Stomach (tissue), 8 donors: ENCODE measurements at regions not wholly inside any gene's neighbourhood (a gene's known extent, or its start where the extent isn't known, plus 50 kb on each side); places are given as distances from the start of the nearest gene placed in this dataset.

Experiments
- DNase-seq, 2 donors: peaks; one replicate each; pipeline versions ENCODE4 v3.0.0 to v3.0.0-alpha.2; 2013 to 2019
- H3K27ac ChIP-seq, 5 donors: fragments of 200-600 bp in 4 of 5; sonication (generic) in 4 of 5; one replicate each; pipeline ENCODE4 v1.5.1; 2013 to 2019; ENCODE audit warnings: mild to moderate bottlenecking in 1 of 5, moderate library complexity in 1 of 5
- H3K27me3 ChIP-seq, 3 donors: fragments of 200-600 bp; sonication (generic); one replicate each; pipeline ENCODE4 v1.5.1; 2017 to 2019; ENCODE audit warnings: mixed run types in 1 of 3
- H3K36me3 ChIP-seq, 4 donors: fragments of 200-600 bp; sonication (generic); 1 replicate in 3 of 4; 2 replicates in 1 of 4; pipeline ENCODE4 v1.5.1; 2016 to 2019
- H3K4me1 ChIP-seq, 4 donors: fragments of 200-600 bp; sonication (generic); one replicate each; pipeline ENCODE4 v1.5.1; 2016 to 2019
- H3K4me3 ChIP-seq, 4 donors: fragments of 200-600 bp; sonication (generic) in 3 of 4; one replicate each; pipeline ENCODE4 v1.5.1; 2016 to 2019; ENCODE audit warnings: mild to moderate bottlenecking in 1 of 4
- H3K9me3 ChIP-seq, 4 donors: fragments of 200-600 bp; sonication (generic); one replicate each; pipeline ENCODE4 v1.5.1; 2016 to 2019
- EP300 ChIP-seq: sonication (generic); formaldehyde crosslinking; IDR thresholded peaks from one replicate; pipeline ENCODE4 v1.6.1; 2017; ENCODE audit warnings: antibody characterized with exemption
- POLR2A ChIP-seq, 4 donors: fragments of 450-650 bp; IDR thresholded peaks; one replicate each; pipeline ENCODE4 v1.6.1; 2016; ENCODE audit warnings: antibody characterized with exemption in 4 of 4, control low read depth in 2 of 4, mild to moderate bottlenecking in 1 of 4, moderate library complexity in 1 of 4
- POLR2AphosphoS5 ChIP-seq, 3 donors: sonication (generic); formaldehyde crosslinking; IDR thresholded peaks; one replicate each; pipeline ENCODE4 v1.6.1; 2016; ENCODE audit warnings: antibody characterized with exemption in 3 of 3
- WGBS, 5 donors: extraction: QIAGEN DNeasy Blood & Tissue Kit in 3 of 5; methylation state at CpG; one replicate each; pipeline versions ENCODE4 v1.1.5 to v1.1.7; 2013 to 2018; 5-methylcytosine and 5-hydroxymethylcytosine counted together
- intact Hi-C: fragments of 100-400 bp; cut with DNase I; formaldehyde crosslinking; loops from one replicate; pipeline ENCODE4 v1.15.1; 2023; ENCODE audit warnings: low total_unique reads
- TF ChIP-seq, protein P1 (sequence below), 7 experiments: fragments of 450-650 bp in 4 of 7; fragments of 200-600 bp in 3 of 7; sonication (generic) in 3 of 7; IDR thresholded peaks; one replicate each; pipeline ENCODE4 v1.5.1; 2016 to 2019; ENCODE audit warnings: antibody characterized with exemption in 7 of 7, control low read depth in 2 of 7, mild to moderate bottlenecking in 1 of 7
- donor health status: healthy with polysubstance abuse.
- donor health status: Bipolar disorder and iron deficiency.
- donor health status: healthy.

DNA sequence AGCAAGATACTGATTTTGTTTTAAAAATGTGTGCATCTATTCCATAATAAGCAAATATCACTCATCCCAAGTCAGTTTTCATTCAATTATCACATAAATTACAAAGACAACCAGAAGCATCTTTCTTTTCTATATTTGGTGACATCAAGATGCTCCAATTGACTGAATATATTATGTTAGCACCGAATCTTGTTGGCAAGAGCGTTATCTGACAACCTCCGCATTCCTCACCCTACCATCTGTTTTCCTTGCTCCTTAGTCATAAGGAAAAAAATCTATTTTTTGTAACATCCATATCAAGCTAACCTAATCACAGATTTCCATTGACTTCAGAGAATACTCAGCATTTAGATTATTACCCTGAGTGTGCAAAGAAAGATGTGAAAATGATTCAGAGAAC, 212.2 kb upstream of the KYNU start:
- Histone ChIP-seq H3K4me3 (no peak overlapping the region), H3K9me3 (no peaks in the 10 kb centered on the region), H3K36me3 (no peaks in the 10 kb centered on the region), H3K27me3 (no peaks in the 10 kb centered on the region), H3K27ac (no peak overlapping the region), H3K4me1 (no peaks in the 10 kb centered on the region)
- intact Hi-C loops, result no loop called here
- 73 to 90% (median 88%) methylated on average over 3 of the region's 3 CpGs for WGBS, 5 donors
- TF ChIP-seq EP300, result no peak
- TF ChIP-seq, protein P1, sequence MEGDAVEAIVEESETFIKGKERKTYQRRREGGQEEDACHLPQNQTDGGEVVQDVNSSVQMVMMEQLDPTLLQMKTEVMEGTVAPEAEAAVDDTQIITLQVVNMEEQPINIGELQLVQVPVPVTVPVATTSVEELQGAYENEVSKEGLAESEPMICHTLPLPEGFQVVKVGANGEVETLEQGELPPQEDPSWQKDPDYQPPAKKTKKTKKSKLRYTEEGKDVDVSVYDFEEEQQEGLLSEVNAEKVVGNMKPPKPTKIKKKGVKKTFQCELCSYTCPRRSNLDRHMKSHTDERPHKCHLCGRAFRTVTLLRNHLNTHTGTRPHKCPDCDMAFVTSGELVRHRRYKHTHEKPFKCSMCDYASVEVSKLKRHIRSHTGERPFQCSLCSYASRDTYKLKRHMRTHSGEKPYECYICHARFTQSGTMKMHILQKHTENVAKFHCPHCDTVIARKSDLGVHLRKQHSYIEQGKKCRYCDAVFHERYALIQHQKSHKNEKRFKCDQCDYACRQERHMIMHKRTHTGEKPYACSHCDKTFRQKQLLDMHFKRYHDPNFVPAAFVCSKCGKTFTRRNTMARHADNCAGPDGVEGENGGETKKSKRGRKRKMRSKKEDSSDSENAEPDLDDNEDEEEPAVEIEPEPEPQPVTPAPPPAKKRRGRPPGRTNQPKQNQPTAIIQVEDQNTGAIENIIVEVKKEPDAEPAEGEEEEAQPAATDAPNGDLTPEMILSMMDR (IDR thresholded peaks at IDR 0.05), result no peak
- no peak for TF ChIP-seq POLR2A (IDR thresholded peaks at IDR 0.05)
- no peak for TF ChIP-seq POLR2AphosphoS5 (IDR thresholded peaks at IDR 0.05)
- no peak for DNase-seq

DNA sequence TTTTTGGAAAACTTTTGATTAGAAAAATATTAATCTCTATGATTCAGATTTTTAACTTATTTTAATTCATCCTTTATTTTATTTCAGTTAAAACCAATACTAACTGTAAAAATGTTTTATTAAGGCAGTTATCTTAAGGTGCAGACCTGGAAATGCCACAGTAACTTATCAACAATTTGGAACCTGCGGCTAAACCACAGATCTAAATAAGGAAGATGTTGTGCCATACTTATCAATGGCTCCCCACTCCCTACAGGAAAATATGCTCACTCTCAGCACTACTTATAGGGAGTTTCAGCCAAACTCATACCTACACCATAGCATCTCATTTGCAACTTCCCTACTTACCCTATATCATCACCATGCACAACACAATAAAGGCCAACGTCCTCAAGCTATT, 226.9 kb upstream of the KYNU start:
- TF ChIP-seq EP300 (no peak), POLR2AphosphoS5 (IDR thresholded peaks at IDR 0.05) (no peak), POLR2A (IDR thresholded peaks at IDR 0.05) (no peak)
- TF ChIP-seq, protein P1 (IDR thresholded peaks at IDR 0.05), result no peak
- Histone ChIP-seq H3K27me3 (no peaks in the 10 kb centered on the region), H3K9me3 (peaks cover 0 to 10% (median 2%) of the 10 kb centered on the region in 4 donors), H3K36me3 (no peaks in the 10 kb centered on the region), H3K27ac (no peak overlapping the region), H3K4me3 (no peak overlapping the region), H3K4me1 (no peaks in the 10 kb centered on the region)
- intact Hi-C loops, result no loop called here
- WGBS, 5 donors, result 67 to 84% (median 73%) methylated on average over 2 of the region's 2 CpGs
- DNase-seq, result no peak

DNA sequence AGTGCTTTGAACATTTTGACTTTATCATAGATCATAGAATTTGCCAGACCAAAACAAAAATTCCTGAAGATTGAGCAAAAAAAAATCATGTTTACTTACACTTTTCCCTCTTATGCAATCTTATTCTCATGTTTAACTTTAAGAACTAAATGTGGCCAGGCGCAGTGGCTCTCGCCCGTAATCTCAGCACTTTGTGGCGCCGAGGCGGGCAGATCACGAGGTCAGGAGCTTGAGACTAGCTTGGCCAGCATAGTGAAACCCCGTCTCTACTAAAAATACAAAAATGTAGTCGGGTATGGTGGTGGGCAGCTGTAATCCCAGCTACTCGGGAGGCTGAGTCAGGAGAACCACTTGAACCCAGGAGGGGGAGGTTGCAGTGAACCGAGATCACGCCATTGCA, 227.9 kb upstream of the KYNU start:
- H3K9me3 ChIP-seq, result peaks cover 0 to 10% (median 2%) of the 10 kb centered on the region in 4 donors
- intact Hi-C loops, result no loop called here
- 77 to 84% (median 81%) methylated on average over 12 of the region's 12 CpGs for WGBS, 5 donors

DNA sequence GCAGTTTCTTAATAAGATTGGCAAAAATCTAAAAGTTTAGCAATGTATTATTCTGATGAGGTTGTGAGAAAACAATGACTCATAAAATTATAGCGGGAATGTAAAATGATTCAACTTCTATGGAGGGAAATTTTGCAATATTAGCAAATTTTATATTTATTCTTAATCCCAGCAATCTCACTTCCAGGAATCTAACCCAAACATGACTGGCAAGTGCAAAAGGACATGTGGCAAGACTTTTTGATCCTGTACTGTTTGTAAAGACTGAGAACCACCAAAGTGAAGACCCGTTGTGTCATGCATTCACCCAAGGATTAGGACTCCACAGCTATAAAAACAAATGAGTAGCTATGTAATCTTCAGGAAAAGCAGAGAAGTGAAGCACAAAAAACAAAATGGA, 234.8 kb upstream of the KYNU start:
- intact Hi-C loops, result no loop called here
- Histone ChIP-seq H3K27me3 (no peaks in the 10 kb centered on the region), H3K9me3 (peaks cover 0 to 7% (median 3%) of the 10 kb centered on the region in 4 donors), H3K36me3 (no peaks in the 10 kb centered on the region), H3K27ac (no peak overlapping the region), H3K4me1 (no peaks in the 10 kb centered on the region), H3K4me3 (no peak overlapping the region)
- TF ChIP-seq, protein P1 (IDR thresholded peaks at IDR 0.05), result no peak
- whole genome bisulfite sequencing, 5 donors, result 74 to 92% (median 86%) methylated on average over 2 of the region's 2 CpGs
- no peak for DNase-seq

More for the DNA sequence above, 227.9 kb upstream of the KYNU start:
- no peak for DNase-seq
- H3K4me3 ChIP-seq, result no peak overlapping the region
- TF ChIP-seq EP300, result no peak
- TF ChIP-seq POLR2AphosphoS5 (IDR thresholded peaks at IDR 0.05), result no peak
- no peak for TF ChIP-seq POLR2A (IDR thresholded peaks at IDR 0.05)
- TF ChIP-seq, protein P1 (IDR thresholded peaks at IDR 0.05), result no peak
- no peaks in the 10 kb centered on the region for H3K36me3 ChIP-seq
- no peaks in the 10 kb centered on the region for H3K27me3 ChIP-seq
- no peaks in the 10 kb centered on the region for H3K4me1 ChIP-seq
- no peak overlapping the region for H3K27ac ChIP-seq
